Fibroblast of lung (primary cell): ENCODE measurements at regions not wholly inside any gene's neighbourhood (a gene's known extent, or its start where the extent isn't known, plus 50 kb on each side); places are given as distances from the start of the nearest gene placed in this dataset.

Source experiments
- DNase-seq, 2 donors: peaks; one replicate each; pipeline versions ENCODE4 v3.0.0 to v3.0.0-alpha.2; 2010; ENCODE audit warnings: low read depth in 2 of 2
- H2AFZ ChIP-seq: 2 replicates; pipeline ENCODE4 v1.5.1; 2012; ENCODE audit warnings: low read length, control low read depth, inconsistent platforms
- H3K27ac ChIP-seq: 2 replicates; pipeline ENCODE4 v1.5.1; 2011; ENCODE audit warnings: low read length, control low read depth; ENCODE audit not compliant: insufficient read depth
- H3K27me3 ChIP-seq: 2 replicates; pipeline ENCODE4 v1.5.1; 2011; ENCODE audit warnings: mild to moderate bottlenecking, low read length; ENCODE audit not compliant: control insufficient read depth, insufficient read depth
- H3K36me3 ChIP-seq: 2 replicates; pipeline ENCODE4 v1.5.1; 2011; ENCODE audit warnings: low read length; ENCODE audit not compliant: control insufficient read depth, insufficient read depth
- H3K4me1 ChIP-seq: 2 replicates; pipeline ENCODE4 v1.5.1; 2011; ENCODE audit warnings: low read length; ENCODE audit not compliant: control insufficient read depth, insufficient read depth; ENCODE audit errors: extremely low read depth
- H3K4me2 ChIP-seq: 2 replicates; pipeline ENCODE4 v1.5.1; 2011; ENCODE audit warnings: low read length, control low read depth; ENCODE audit not compliant: insufficient read depth; ENCODE audit errors: extremely low read depth
- H3K4me3 ChIP-seq, 4 experiments: fragments of 200-600 bp in 1 of 4; sonication (generic) in 1 of 4; replicated peaks in 1 of 4; 2 replicates each; pipeline ENCODE4 v1.5.1; 2011 to 2016; ENCODE audit warnings: low read length in 4 of 4, low read depth in 3 of 4, mild to moderate bottlenecking in 3 of 4, control low read depth in 2 of 4, inconsistent platforms in 1 of 4, mixed read lengths in 1 of 4; ENCODE audit not compliant: insufficient read depth in 1 of 4; ENCODE audit errors: control extremely low read depth in 1 of 4
- H3K79me2 ChIP-seq: 2 replicates; pipeline ENCODE4 v1.5.1; 2012; ENCODE audit warnings: mild to moderate bottlenecking, low read length, inconsistent platforms; ENCODE audit not compliant: control insufficient read depth, insufficient read depth
- H3K9ac ChIP-seq: 2 replicates; pipeline ENCODE4 v1.5.1; 2011; ENCODE audit warnings: mild to moderate bottlenecking, low read length, control low read depth; ENCODE audit not compliant: insufficient read depth
- H3K9me3 ChIP-seq: 2 replicates; pipeline ENCODE4 v1.5.1; 2012; ENCODE audit warnings: low read depth, low read length; ENCODE audit not compliant: control insufficient read depth, insufficient read depth
- H4K20me1 ChIP-seq: 2 replicates; pipeline ENCODE4 v1.5.1; 2011; ENCODE audit warnings: low read length; ENCODE audit not compliant: control insufficient read depth, insufficient read depth; ENCODE audit errors: extremely low read depth
- EZH2 ChIP-seq: IDR thresholded peaks from 2 replicates; pipeline ENCODE4 v1.5.1; 2012; ENCODE audit warnings: low read length, control low read depth, mild to moderate bottlenecking; ENCODE audit errors: missing control alignments
- TF ChIP-seq, protein P1 (sequence below), 2 donors: IDR thresholded peaks in 1 of 2; conservative IDR thresholded peaks in 1 of 2; 1 replicate in 1 of 2; 2 replicates in 1 of 2; pipeline ENCODE4 v1.5.1; 2011 to 2012; ENCODE audit warnings: low read length in 2 of 2, control low read depth in 1 of 2, inconsistent platforms in 1 of 2, low read depth in 1 of 2, mild to moderate bottlenecking in 1 of 2

DNA sequence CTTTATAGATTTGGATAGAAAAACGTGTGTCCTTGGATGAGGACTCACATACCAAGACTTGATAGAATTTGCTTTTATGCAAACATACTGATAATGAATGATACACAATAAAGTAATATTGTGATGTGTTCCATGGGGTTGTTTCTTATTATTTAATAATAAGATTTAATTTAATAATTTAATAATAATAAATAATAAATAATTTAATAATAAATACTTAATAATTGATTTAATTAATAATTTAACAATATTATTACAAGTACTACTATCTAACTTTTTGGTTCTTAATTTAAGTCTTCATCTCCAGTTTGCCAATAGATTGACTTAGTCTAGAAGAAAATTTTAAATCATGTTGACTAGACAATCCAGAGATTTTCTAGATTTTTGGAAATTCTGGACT lies 909.2 kb upstream of the PCDH20 start:
- Histone ChIP-seq H4K20me1 (no peaks in the 10 kb centered on the region), H3K9ac (no peak overlapping the region), H2AFZ (no peak overlapping the region), H3K27me3 (no peaks in the 10 kb centered on the region), H3K4me3 (no peak overlapping the region), H3K9me3 (no peaks in the 10 kb centered on the region), H3K27ac (no peak overlapping the region), H3K4me2 (no peak overlapping the region), H3K79me2 (no peaks in the 10 kb centered on the region), H3K4me1 (no peaks in the 10 kb centered on the region), H3K36me3 (no peaks in the 10 kb centered on the region)
- no peak for TF ChIP-seq EZH2
- TF ChIP-seq, protein P1, sequence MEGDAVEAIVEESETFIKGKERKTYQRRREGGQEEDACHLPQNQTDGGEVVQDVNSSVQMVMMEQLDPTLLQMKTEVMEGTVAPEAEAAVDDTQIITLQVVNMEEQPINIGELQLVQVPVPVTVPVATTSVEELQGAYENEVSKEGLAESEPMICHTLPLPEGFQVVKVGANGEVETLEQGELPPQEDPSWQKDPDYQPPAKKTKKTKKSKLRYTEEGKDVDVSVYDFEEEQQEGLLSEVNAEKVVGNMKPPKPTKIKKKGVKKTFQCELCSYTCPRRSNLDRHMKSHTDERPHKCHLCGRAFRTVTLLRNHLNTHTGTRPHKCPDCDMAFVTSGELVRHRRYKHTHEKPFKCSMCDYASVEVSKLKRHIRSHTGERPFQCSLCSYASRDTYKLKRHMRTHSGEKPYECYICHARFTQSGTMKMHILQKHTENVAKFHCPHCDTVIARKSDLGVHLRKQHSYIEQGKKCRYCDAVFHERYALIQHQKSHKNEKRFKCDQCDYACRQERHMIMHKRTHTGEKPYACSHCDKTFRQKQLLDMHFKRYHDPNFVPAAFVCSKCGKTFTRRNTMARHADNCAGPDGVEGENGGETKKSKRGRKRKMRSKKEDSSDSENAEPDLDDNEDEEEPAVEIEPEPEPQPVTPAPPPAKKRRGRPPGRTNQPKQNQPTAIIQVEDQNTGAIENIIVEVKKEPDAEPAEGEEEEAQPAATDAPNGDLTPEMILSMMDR (conservative IDR thresholded peaks at IDR 0.05 in 1 of 2, IDR thresholded peaks at IDR 0.05 in 1 of 2; ENCODE audit: low read depth in 1 of 2, low read length in 2 of 2), result no peak
- no peak for DNase-seq

DNA sequence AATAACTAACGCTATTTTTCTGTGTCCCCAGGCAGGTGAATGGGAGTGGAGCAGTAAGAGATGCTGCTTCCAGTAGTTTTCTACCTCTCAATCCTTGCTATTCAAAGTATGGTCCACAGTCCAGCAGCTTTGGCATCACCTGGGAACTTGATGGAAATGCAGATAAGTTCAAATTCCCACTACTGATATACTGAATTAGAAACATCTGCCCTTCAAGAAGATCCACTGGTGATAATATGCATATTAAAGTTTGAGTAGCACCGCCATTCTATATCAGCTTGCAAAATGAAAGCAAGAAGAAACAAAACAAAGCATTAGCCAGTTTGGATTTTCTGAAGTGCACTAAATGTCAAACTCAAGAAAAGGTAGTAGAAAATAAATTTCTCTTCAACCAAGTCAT lies 906.2 kb upstream of the PCDH20 start:
- no peak for DNase-seq
- H3K9ac ChIP-seq, result no peak overlapping the region
- no peaks in the 10 kb centered on the region for H3K9me3 ChIP-seq
- no peaks in the 10 kb centered on the region for H3K79me2 ChIP-seq
- H3K27me3 ChIP-seq, result no peaks in the 10 kb centered on the region
- no peak overlapping the region for H3K27ac ChIP-seq
- H3K4me3 ChIP-seq, result no peak overlapping the region
- TF ChIP-seq, protein P1 (conservative IDR thresholded peaks at IDR 0.05 in 1 of 2, IDR thresholded peaks at IDR 0.05 in 1 of 2; ENCODE audit: low read depth in 1 of 2, low read length in 2 of 2), result no peak
- no peak for TF ChIP-seq EZH2
- no peak overlapping the region for H2AFZ ChIP-seq
- no peaks in the 10 kb centered on the region for H4K20me1 ChIP-seq
- no peak overlapping the region for H3K4me2 ChIP-seq
- no peaks in the 10 kb centered on the region for H3K36me3 ChIP-seq
- no peaks in the 10 kb centered on the region for H3K4me1 ChIP-seq

DNA sequence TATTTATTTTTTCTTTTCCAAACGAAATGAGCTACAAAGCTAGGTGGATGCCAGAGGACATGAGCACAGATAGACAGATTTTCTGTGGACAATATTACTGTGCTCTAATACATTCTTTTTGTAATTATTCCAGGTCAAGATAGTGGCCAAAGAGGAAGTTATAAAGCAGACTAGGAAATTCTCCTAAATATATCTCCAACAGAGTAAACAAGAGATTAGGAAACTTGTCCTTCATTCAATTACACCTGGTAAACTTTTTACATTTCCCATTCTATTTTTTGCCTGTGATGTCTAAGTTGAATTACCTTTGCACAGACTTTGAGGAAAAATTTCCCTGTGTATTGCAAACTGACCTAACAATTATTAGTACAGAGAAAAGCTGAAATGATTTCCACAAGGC lies 905.5 kb upstream of the PCDH20 start:
- H3K36me3 ChIP-seq, result no peaks in the 10 kb centered on the region
- no peak for TF ChIP-seq EZH2
- TF ChIP-seq, protein P1 (conservative IDR thresholded peaks at IDR 0.05 in 1 of 2, IDR thresholded peaks at IDR 0.05 in 1 of 2; ENCODE audit: low read depth in 1 of 2, low read length in 2 of 2), result no peak

More for the DNA sequence above, 905.5 kb upstream of the PCDH20 start:
- no peaks in the 10 kb centered on the region for H3K79me2 ChIP-seq
- no peak overlapping the region for H3K9ac ChIP-seq
- H3K4me2 ChIP-seq, result no peak overlapping the region
- H2AFZ ChIP-seq, result no peak overlapping the region
- no peaks in the 10 kb centered on the region for H3K9me3 ChIP-seq
- no peaks in the 10 kb centered on the region for H3K27me3 ChIP-seq
- H3K27ac ChIP-seq, result no peak overlapping the region
- no peak for DNase-seq
- no peak overlapping the region for H3K4me3 ChIP-seq
- H3K4me1 ChIP-seq, result no peaks in the 10 kb centered on the region
- no peaks in the 10 kb centered on the region for H4K20me1 ChIP-seq
